ENCODE measurements at regions not wholly inside any gene's neighbourhood (a gene's known extent, or its start where the extent isn't known, plus 50 kb on each side); places are given as distances from the start of the nearest gene placed in this dataset.

- ChIA-PET CTCF (no interaction called here), POLR2A (no interaction called here)
- no peaks in the 10 kb centered on the region for H3K27me3 ChIP-seq (ENCODE audit: control insufficient read depth, insufficient read depth, low read length)
- no peak for DNase-seq (ENCODE audit: low read depth)
- no peaks in the 10 kb centered on the region for H3K36me3 ChIP-seq (ENCODE audit: control insufficient read depth, insufficient read depth, low read length)
- H3K4me3 ChIP-seq (ENCODE audit: low read depth, low read length), result no peak overlapping the region
- TF ChIP-seq CTCF (IDR thresholded peaks at IDR 0.05; ENCODE audit: insufficient read depth, low read depth, low read length), result no peak
Measured at GRCh38 chrY:19644889-19645638, 99.5 kb downstream of the KDM5D start.

GRCh38 chrY:19637651-19638347 is 106.7 kb downstream of the KDM5D start:
- H3K27me3 ChIP-seq (ENCODE audit: control insufficient read depth, insufficient read depth, low read length), result no peaks in the 10 kb centered on the region
- CTCF ChIA-PET, result no interaction called here
- POLR2A ChIA-PET, result no interaction called here
- no peak for TF ChIP-seq CTCF (IDR thresholded peaks at IDR 0.05; ENCODE audit: insufficient read depth, low read depth, low read length)
- H3K36me3 ChIP-seq (ENCODE audit: control insufficient read depth, insufficient read depth, low read length), result no peaks in the 10 kb centered on the region
- no peak for DNase-seq (ENCODE audit: low read depth)
- no peak overlapping the region for H3K4me3 ChIP-seq (ENCODE audit: low read depth, low read length)

- Histone ChIP-seq H3K36me3 (ENCODE audit: control insufficient read depth, insufficient read depth, low read length) (no peaks in the 10 kb centered on the region), H3K4me3 (ENCODE audit: low read depth, low read length) (no peak overlapping the region), H3K27me3 (ENCODE audit: control insufficient read depth, insufficient read depth, low read length) (no peaks in the 10 kb centered on the region)
- ChIA-PET POLR2A (no interaction called here), CTCF (no interaction called here)
- no peak for TF ChIP-seq CTCF (IDR thresholded peaks at IDR 0.05; ENCODE audit: insufficient read depth, low read depth, low read length)
- no peak for DNase-seq (ENCODE audit: low read depth)
Measured at GRCh38 chrY:19628926-19629325, 115.6 kb downstream of the KDM5D start.

- POLR2A ChIA-PET, result no interaction called here
- no peak overlapping the region for H3K4me3 ChIP-seq (ENCODE audit: low read depth, low read length)
- no peak for DNase-seq (ENCODE audit: low read depth)
- H3K36me3 ChIP-seq (ENCODE audit: control insufficient read depth, insufficient read depth, low read length), result no peaks in the 10 kb centered on the region
- CTCF ChIA-PET, result no interaction called here
- TF ChIP-seq CTCF (IDR thresholded peaks at IDR 0.05; ENCODE audit: insufficient read depth, low read depth, low read length), result no peak
- H3K27me3 ChIP-seq (ENCODE audit: control insufficient read depth, insufficient read depth, low read length), result no peaks in the 10 kb centered on the region
Measured at GRCh38 chrY:19622392-19622791, 122.1 kb downstream of the KDM5D start.

- Histone ChIP-seq H3K4me3 (ENCODE audit: low read depth, low read length) (no peak overlapping the region), H3K36me3 (ENCODE audit: control insufficient read depth, insufficient read depth, low read length) (no peaks in the 10 kb centered on the region), H3K27me3 (ENCODE audit: control insufficient read depth, insufficient read depth, low read length) (no peaks in the 10 kb centered on the region)
- ChIA-PET CTCF (no interaction called here), POLR2A (no interaction called here)
- no peak for TF ChIP-seq CTCF (IDR thresholded peaks at IDR 0.05; ENCODE audit: insufficient read depth, low read depth, low read length)
- no peak for DNase-seq (ENCODE audit: low read depth)
Measured at GRCh38 chrY:19621756-19622155, 122.8 kb downstream of the KDM5D start.

Measured in BJ (cell line).